ENCODE measurements at regions not wholly inside any gene's neighbourhood (a gene's known extent, or its start where the extent isn't known, plus 50 kb on each side); places are given as distances from the start of the nearest gene placed in this dataset.
A peak's percentile ranks its signal among the peaks of the same experiment; 100 is the strongest.

DNA sequence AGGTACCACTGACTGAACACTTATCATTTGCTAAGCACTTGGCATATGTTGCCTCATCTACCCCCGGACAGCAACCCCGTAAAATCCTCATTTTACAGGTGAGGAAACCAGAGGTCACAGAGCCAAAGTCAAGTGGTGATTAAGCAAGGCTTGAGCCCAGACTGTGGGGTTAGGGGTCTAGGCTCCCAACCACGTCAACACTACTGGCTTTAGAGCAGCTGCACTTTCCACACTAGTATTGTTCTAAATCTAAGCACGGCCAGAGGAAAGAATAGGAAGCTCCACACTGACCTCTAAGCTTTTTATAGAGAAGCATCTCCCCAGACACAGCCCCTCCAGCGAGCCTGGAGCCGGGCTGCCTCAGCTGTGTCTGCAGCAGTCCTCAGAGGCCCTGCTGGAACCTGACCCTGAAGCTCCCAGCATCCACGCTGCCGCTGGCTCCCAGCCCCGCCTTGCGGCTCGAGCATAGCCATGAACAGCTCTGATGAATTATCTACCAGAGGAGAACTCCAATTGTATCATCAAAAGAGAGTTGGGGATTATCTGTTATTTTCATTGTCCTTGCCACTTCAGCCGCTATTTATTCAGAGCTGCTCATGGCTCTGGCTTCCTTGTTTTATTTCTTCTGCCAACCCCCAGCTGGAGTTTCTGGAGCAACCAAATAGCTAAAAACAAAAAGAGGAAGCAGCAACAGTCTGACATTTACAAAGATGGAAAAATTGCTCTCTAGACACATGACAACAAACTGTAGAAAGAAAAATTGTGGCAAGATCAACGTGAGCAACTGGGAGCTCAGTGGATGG lies 62.2 kb upstream of the RTN4 start:
- Histone ChIP-seq H3K9me3 (ENCODE audit: control insufficient read depth, low read length) (no peaks in the 10 kb centered on the region), H3K27ac (ENCODE audit: low read depth, low read length, severe bottlenecking) (peak overlapping the region; percentile 86), H3K4me3 (ENCODE audit: extremely low read depth, insufficient read depth, low read length, poor library complexity, severe bottlenecking) (no peak overlapping the region), H3K36me3 (ENCODE audit: control insufficient read depth, insufficient read depth, low read length) (no peaks in the 10 kb centered on the region), H3K4me1 (ENCODE audit: control insufficient read depth, insufficient read depth, low read length, poor library complexity, severe bottlenecking) (peaks cover 67% of the 10 kb centered on the region)
- WGBS, 2 experiments (ENCODE audit: insufficient coverage in 2 of 2): 92 to 94% methylated on average over 9 to 10 of the region's 13 CpGs

DNA sequence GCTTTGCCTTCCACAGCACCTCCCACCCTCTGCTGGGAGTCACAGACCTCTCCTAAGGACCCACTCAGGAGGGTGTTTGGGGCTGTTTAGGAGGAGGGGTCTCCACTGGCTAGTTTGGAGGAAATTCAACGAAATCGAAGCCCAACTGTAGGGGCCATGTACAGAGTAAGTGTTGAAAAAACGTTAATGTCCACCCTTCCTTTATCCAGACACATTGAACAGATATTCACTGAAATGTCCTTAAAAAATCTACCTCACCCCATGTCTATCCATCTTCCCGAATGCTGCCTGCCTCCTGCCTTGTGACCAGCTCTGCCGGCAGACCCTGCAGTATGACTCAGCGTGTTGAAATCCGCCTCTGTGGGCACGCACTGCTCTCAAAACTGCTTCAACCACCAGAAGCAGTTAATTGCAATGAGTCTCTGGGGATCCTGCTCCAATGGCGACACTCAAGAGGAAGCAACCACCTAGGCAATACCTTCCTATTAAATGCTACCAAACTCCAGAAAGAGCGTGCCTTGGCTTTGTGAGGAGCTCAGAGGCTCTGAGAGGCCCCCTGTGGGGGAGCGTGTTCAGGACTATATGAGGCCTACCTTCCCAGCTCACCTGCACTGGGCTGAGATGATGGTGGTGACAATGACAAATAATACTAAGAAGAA lies 61.4 kb upstream of the RTN4 start:
- Histone ChIP-seq H3K4me3 (ENCODE audit: extremely low read depth, insufficient read depth, low read length, poor library complexity, severe bottlenecking) (no peak overlapping the region), H3K36me3 (ENCODE audit: control insufficient read depth, insufficient read depth, low read length) (no peaks in the 10 kb centered on the region), H3K4me1 (ENCODE audit: control insufficient read depth, insufficient read depth, low read length, poor library complexity, severe bottlenecking) (peaks cover 67% of the 10 kb centered on the region), H3K27ac (ENCODE audit: low read depth, low read length, severe bottlenecking) (peak overlapping the region; percentile 86), H3K9me3 (ENCODE audit: control insufficient read depth, low read length) (no peaks in the 10 kb centered on the region)
- WGBS, 2 experiments (ENCODE audit: insufficient coverage in 2 of 2): 31 to 37% methylated on average over 6 to 7 of the region's 11 CpGs

DNA sequence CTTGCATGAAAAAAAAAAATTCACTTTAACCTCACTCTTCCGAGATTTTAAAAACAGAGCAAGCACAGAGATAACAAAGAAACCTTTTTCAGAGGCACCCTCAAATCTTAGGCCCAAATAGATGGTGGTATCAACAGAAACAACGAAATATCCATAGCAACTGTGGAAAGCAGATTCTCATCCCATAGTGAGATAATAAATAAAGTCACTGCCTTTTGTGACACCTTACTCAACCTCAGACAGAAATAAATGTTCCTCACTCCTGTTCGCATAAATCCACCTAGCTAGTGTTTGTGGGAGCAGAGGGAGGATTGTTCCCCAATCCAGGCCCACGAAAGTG lies 60.9 kb upstream of the RTN4 start:
- Histone ChIP-seq H3K27ac (ENCODE audit: low read depth, low read length, severe bottlenecking) (peak overlapping the region; percentile 86), H3K36me3 (ENCODE audit: control insufficient read depth, insufficient read depth, low read length) (no peaks in the 10 kb centered on the region), H3K4me1 (ENCODE audit: control insufficient read depth, insufficient read depth, low read length, poor library complexity, severe bottlenecking) (peaks cover 63% of the 10 kb centered on the region), H3K4me3 (ENCODE audit: extremely low read depth, insufficient read depth, low read length, poor library complexity, severe bottlenecking) (no peak overlapping the region), H3K9me3 (ENCODE audit: control insufficient read depth, low read length) (no peaks in the 10 kb centered on the region)
- no CpG with 5 or more reads among the region's 4 CpGs for WGBS, 2 experiments (ENCODE audit: insufficient coverage in 2 of 2)

DNA sequence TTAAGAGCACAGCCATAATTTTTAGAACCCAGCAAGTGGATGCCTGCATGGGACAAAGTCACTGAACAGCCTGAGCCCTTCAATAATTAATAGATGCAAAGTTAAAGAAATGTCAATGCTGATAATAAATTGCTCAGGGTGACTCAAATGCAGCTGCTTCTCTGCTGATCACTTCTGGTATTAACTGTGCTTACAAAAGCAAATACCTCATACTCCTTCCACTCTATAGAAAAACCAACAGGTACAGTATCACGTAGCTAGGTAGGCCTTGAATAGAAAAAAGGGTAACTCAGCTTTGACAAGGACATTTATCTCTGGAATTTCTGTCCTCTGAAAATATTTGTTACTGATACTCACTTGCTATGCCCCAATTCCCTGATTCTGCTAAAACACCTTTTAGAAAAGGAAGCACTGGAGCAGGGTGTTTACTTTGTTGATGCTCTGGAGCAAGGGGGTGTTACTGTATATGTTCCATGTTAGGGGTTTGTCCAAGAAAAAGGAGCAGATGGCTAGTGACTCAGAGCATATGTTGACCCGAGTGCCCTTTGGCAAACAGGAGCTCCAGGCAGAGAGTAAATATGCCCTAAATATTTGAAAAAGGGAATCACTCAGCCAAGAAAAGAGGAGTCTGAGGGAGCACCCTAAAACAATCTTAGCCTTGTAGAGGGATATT lies 59.1 kb upstream of the RTN4 start:
- Histone ChIP-seq H3K4me1 (ENCODE audit: control insufficient read depth, insufficient read depth, low read length, poor library complexity, severe bottlenecking) (peaks cover 48% of the 10 kb centered on the region), H3K27ac (ENCODE audit: low read depth, low read length, severe bottlenecking) (peak overlapping the region; percentile 64), H3K4me3 (ENCODE audit: extremely low read depth, insufficient read depth, low read length, poor library complexity, severe bottlenecking) (no peak overlapping the region), H3K9me3 (ENCODE audit: control insufficient read depth, low read length) (no peaks in the 10 kb centered on the region), H3K36me3 (ENCODE audit: control insufficient read depth, insufficient read depth, low read length) (no peaks in the 10 kb centered on the region)
- WGBS, 2 experiments (ENCODE audit: insufficient coverage in 2 of 2): 86 to 100% methylated on average over 1 of the region's 2 CpGs

DNA sequence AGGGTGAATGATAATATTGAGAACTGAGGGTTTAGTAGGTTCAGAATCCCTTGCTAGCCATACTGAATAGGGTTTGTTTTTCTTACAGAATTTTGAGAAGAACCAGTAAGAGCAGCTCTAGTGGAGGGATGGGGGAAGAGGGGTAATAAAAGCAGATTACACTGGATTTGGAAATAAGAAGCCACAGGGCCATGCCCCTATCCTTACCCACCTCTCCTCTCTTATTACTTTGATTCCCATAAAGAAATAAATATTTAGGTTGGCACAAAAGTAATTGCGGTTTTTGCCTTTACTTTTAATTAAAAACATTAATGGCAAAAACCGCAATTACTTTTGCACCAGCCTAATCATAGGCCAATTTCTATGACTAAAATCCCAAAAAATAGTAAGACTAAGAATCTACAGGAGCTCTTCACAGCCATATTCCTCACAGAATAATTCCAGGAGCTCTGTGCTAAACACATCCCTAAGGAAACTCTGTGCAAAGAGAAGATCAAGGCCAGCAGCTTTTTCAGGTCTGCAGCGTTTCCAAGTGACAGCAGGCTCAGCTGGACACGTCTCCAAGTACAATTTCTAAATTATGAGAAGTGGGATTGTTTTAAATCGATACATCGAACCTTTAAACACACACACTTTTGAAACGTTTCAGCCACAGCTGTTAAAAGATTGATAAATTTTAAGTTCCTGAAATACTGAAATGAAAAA lies 58.4 kb upstream of the RTN4 start:
- H3K9me3 ChIP-seq (ENCODE audit: control insufficient read depth, low read length): no peaks in the 10 kb centered on the region
- no peak overlapping the region for H3K4me3 ChIP-seq (ENCODE audit: extremely low read depth, insufficient read depth, low read length, poor library complexity, severe bottlenecking)
- WGBS, 2 experiments (ENCODE audit: insufficient coverage in 2 of 2): 88 to 92% methylated on average over 1 of the region's 7 CpGs
- H3K27ac ChIP-seq (ENCODE audit: low read depth, low read length, severe bottlenecking): no peak overlapping the region
- no peaks in the 10 kb centered on the region for H3K36me3 ChIP-seq (ENCODE audit: control insufficient read depth, insufficient read depth, low read length)
- peaks cover 48% of the 10 kb centered on the region for H3K4me1 ChIP-seq (ENCODE audit: control insufficient read depth, insufficient read depth, low read length, poor library complexity, severe bottlenecking)

DNA sequence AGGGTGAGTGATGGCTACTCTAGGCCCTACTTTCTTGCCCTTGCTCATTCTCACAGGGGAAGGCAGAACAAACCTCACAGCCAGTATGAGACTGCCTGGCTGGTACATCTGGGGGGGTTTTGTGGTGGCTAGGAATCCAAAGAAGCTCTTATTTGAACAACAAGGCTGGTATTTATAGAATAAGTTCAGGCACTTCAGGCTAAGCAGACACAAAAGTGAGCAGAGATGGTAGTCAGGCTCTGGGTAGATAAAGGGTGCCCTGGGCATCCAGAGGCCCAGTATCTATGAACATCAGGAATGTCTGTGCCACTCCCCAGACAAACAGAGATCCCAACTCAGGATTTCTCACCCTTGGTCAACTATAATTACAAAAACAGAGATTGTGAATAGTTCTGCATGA lies 57.2 kb upstream of the RTN4 start:
- Histone ChIP-seq H3K4me3 (ENCODE audit: extremely low read depth, insufficient read depth, low read length, poor library complexity, severe bottlenecking) (no peak overlapping the region), H3K27ac (ENCODE audit: low read depth, low read length, severe bottlenecking) (no peak overlapping the region), H3K9me3 (ENCODE audit: control insufficient read depth, low read length) (no peaks in the 10 kb centered on the region), H3K4me1 (ENCODE audit: control insufficient read depth, insufficient read depth, low read length, poor library complexity, severe bottlenecking) (peaks cover 38% of the 10 kb centered on the region), H3K36me3 (ENCODE audit: control insufficient read depth, insufficient read depth, low read length) (no peaks in the 10 kb centered on the region)

DNA sequence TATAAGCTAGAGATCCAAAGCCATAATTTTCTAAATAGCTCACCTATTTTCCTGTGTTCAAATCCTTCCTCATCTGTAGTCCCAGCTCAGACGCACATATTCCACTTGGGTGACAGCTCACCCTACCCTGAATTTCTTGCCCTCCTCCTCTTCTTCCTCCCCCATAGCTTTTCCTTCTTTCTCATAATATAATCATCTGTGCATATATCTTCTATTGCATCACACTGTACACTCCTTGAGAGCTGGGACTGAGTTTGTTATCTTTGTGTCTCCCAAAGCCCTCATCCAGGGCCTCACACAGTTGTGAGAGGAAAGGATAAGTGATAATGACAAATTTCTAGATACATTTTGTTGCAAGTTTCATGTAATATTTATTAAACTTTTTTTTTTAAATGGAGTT lies 55.9 kb upstream of the RTN4 start:
- WGBS, 2 experiments (ENCODE audit: insufficient coverage in 2 of 2): 92 to 96% methylated on average over 1 of the region's 1 CpG
- Histone ChIP-seq H3K4me3 (ENCODE audit: extremely low read depth, insufficient read depth, low read length, poor library complexity, severe bottlenecking) (no peak overlapping the region), H3K36me3 (ENCODE audit: control insufficient read depth, insufficient read depth, low read length) (no peaks in the 10 kb centered on the region), H3K27ac (ENCODE audit: low read depth, low read length, severe bottlenecking) (no peak overlapping the region), H3K4me1 (ENCODE audit: control insufficient read depth, insufficient read depth, low read length, poor library complexity, severe bottlenecking) (peaks cover 28% of the 10 kb centered on the region), H3K9me3 (ENCODE audit: control insufficient read depth, low read length) (no peaks in the 10 kb centered on the region)

DNA sequence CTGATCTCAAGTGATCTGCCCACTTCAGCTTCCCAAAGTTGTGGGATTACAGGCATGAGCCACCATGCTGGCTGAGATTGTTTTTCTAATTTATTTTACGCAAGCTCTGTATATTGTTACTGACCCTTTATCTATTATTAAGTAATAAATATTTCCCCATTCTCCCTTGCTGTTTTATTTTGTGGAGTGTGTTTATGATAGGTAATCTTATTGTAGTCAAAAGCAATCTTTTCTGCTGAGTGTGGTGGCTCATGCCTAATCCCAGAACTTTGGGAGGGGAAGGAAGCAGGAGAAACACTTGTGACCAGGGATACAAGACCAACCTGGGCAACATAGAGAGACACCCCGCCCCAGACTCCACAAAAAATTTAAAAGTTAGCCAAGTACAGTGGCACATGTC lies 55.2 kb upstream of the RTN4 start:
- no peaks in the 10 kb centered on the region for H3K9me3 ChIP-seq (ENCODE audit: control insufficient read depth, low read length)
- no peaks in the 10 kb centered on the region for H3K36me3 ChIP-seq (ENCODE audit: control insufficient read depth, insufficient read depth, low read length)
- H3K4me1 ChIP-seq (ENCODE audit: control insufficient read depth, insufficient read depth, low read length, poor library complexity, severe bottlenecking): peaks cover 21% of the 10 kb centered on the region
- WGBS, 2 experiments (ENCODE audit: insufficient coverage in 2 of 2): 100% methylated on average over 1 of the region's 2 CpGs; no CpG with 5 or more reads in 1 of the 2 experiments
- H3K4me3 ChIP-seq (ENCODE audit: extremely low read depth, insufficient read depth, low read length, poor library complexity, severe bottlenecking): no peak overlapping the region
- no peak overlapping the region for H3K27ac ChIP-seq (ENCODE audit: low read depth, low read length, severe bottlenecking)

DNA sequence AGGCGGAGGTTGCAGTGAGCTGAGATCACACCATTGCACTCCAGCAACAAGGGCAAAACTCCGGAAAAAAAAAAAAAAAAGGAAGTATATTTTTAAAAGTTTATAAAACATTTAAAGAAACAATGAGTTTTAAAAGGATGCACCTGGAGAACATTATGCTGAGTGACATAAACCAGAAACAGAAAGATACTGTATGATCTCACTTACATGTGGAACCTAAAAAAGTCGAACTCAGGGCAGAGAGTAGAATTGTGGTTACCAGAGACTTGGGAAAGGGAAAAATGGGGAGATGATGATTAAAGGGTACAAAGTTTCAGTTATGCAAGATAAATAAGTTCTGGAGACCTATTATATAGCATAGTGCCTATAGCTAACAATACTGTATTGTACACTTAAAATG lies 52.8 kb upstream of the RTN4 start:
- WGBS, 2 experiments (ENCODE audit: insufficient coverage in 2 of 2): no CpG with 5 or more reads among the region's 3 CpGs

DNA sequence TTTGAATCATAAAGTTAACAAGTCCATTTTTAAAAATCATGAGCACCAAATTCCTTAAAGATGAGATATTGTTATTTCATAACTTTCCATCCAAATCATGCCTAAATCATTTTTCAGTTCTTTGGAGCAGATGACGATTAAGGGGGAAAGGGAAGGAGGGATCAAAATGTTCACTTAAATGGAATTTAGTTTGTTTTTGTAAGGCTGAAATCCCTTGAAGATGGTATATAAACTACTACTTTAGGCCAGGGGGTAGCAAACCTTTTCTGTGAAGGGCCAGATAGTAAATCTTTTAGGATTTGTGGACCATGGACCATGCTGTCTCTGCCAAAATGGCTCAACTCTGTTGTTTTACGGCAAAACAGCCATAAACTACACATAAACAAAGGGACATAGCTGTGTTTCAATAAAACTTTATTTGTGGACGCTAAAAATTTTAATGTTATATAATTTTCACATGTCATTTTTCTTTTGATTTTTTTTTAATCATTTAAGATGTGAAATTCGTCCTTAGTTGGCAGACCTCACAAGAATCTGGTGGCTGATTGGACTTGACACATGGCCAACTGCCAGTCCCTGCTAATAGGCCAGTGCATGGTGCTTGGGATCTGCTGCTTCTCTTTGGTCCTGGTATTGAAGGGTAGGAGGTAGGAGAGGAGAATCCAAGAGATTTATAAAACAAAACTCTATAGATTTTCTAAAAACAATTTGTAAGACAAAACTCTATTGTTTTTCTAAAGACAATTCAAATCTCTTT lies 52.0 kb upstream of the RTN4 start:
- H3K27ac ChIP-seq (ENCODE audit: low read depth, low read length, severe bottlenecking): no peak overlapping the region
- no CpG with 5 or more reads among the region's 4 CpGs for WGBS, 2 experiments (ENCODE audit: insufficient coverage in 2 of 2)
- H3K4me3 ChIP-seq (ENCODE audit: extremely low read depth, insufficient read depth, low read length, poor library complexity, severe bottlenecking): no peak overlapping the region
- no peaks in the 10 kb centered on the region for H3K9me3 ChIP-seq (ENCODE audit: control insufficient read depth, low read length)
- no peaks in the 10 kb centered on the region for H3K36me3 ChIP-seq (ENCODE audit: control insufficient read depth, insufficient read depth, low read length)
- peaks cover 12% of the 10 kb centered on the region for H3K4me1 ChIP-seq (ENCODE audit: control insufficient read depth, insufficient read depth, low read length, poor library complexity, severe bottlenecking)

More for the DNA sequence above, 52.8 kb upstream of the RTN4 start:
- Histone ChIP-seq H3K4me3 (ENCODE audit: extremely low read depth, insufficient read depth, low read length, poor library complexity, severe bottlenecking) (no peak overlapping the region), H3K36me3 (ENCODE audit: control insufficient read depth, insufficient read depth, low read length) (no peaks in the 10 kb centered on the region), H3K4me1 (ENCODE audit: control insufficient read depth, insufficient read depth, low read length, poor library complexity, severe bottlenecking) (peaks cover 5% of the 10 kb centered on the region), H3K27ac (ENCODE audit: low read depth, low read length, severe bottlenecking) (no peak overlapping the region), H3K9me3 (ENCODE audit: control insufficient read depth, low read length) (no peaks in the 10 kb centered on the region)

Data from mesodermal cell (in vitro differentiated cells).